GM18867 (cell line): ENCODE measurements at regions not wholly inside any gene's neighbourhood (a gene's known extent, or its start where the extent isn't known, plus 50 kb on each side); places are given as distances from the start of the nearest gene placed in this dataset.

Experiments
- ATAC-seq: cut with Tn5 transposase; IDR thresholded peaks from one replicate; pipeline ENCODE4 v1.9.1; 2021; ENCODE audit warnings: mild to moderate bottlenecking, moderate library complexity; ENCODE audit not compliant: unreplicated experiment

DNA sequence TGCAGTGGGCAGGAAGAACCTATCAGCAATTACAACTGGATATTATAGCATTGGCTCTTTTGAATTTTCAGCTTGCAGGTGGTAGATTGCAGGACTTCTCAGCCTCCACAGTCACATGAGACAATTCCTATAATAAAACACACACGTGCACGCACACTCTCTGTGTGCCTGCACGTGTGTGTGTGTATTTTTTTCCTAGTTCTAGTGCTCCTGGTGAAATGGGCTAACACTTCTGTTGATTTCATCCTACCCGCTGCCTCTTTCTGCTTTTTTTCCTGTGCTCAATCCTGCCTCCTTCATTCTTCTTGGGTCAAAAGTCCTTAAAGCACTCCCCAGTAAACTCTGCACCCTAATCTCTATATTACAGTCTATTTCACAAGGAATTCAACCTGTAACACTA lies 320.1 kb downstream of the OSTF1 start:
- no peak for ATAC-seq

- no peak for ATAC-seq
Measured at GRCh38 chr9:75410405-75410804, 322.1 kb downstream of the OSTF1 start.

GRCh38 chr9:75414371-75415160 lies 326.3 kb downstream of the OSTF1 start:
- ATAC-seq: no peak

DNA sequence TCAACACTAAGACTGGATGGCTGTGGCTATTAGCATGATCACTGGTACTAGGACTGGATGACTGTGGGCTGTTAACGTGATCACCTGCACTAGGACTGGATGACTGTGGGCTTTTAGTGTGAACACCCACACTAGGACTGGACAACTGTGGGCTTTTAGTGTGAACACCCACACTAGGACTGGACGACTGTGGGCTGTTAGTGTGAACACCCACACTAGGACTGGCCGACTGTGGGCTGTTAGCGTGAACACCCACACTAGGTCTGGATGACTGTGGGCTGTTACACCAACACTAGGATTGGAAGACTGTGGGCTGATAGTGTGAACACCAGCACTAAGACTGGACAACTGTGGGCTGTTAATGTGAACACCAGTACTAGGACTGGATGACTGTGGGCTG lies 329.2 kb downstream of the OSTF1 start:
- no peak for ATAC-seq

GRCh38 chr9:75418518-75418917 lies 330.2 kb downstream of the OSTF1 start:
- ATAC-seq: peak; percentile 68

GRCh38 chr9:75422944-75423522 lies 334.7 kb downstream of the OSTF1 start:
- ATAC-seq: peak; percentile 80

GRCh38 chr9:75429531-75430475 lies 341.5 kb downstream of the OSTF1 start:
- ATAC-seq: no peak

GRCh38 chr9:75431375-75431774 lies 343.1 kb downstream of the OSTF1 start:
- no peak for ATAC-seq

DNA sequence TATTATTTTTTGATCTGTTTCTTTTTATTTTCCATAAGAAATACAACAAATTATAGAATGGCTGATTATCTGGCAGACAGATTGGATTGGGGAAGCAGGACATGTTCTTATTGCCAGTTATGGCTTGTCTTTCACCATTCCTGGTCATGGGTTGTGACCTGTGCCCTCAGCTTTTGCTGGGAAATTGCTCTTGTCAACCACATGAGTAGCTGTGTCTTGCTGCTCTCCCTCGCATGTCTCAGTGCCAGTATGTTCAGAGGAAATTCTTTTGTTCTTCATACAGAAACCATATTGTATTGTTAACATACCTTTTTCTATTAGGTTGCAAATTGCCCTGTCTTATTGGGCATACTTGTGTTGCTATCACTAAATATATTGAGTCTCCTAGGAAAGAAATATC lies 344.1 kb downstream of the OSTF1 start:
- no peak for ATAC-seq

DNA sequence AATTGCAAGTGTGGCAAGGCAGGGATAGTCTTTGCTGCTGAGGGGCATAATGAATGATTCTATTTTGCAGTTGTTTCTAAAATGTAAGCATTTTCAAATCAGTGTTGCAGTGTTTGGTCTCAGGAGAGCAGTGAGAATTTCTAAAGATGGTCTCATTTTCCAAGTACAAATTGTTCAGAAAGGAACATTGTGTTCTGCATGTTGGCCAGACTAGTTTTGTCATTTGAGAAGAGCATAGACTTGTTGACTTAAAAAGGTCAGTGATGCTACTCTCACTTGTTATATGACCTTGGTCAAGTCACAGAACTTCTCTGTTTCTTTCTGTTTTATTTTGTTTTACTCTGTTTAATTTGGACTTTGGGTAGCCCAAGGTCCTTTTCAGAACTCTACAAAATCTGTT lies 344.6 kb downstream of the OSTF1 start:
- ATAC-seq: no peak

GRCh38 chr9:75438716-75439115 lies 350.4 kb downstream of the OSTF1 start:
- peak; percentile 78 for ATAC-seq

GRCh38 chr9:75440914-75441313 lies 352.6 kb downstream of the OSTF1 start:
- ATAC-seq: no peak

DNA sequence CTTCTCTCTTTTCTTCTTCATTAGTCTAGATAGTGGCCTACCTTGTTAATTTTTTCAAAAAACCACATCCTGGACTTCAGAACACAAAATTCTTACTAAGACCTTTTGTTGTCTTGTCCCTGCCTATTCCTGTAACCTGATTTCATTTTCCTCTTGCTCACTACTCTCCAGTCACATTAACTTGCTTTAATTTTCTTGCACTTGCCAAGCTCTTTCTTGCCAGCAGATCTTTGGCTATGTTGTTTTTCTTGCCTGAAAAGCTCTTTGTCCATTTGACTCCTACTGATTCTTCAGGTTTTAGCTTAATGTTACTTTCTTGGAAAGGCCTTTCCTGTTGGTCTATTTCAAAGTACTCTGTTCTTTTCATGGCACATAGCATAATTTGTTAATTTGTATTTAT lies 356.8 kb downstream of the OSTF1 start:
- ATAC-seq: no peak

DNA sequence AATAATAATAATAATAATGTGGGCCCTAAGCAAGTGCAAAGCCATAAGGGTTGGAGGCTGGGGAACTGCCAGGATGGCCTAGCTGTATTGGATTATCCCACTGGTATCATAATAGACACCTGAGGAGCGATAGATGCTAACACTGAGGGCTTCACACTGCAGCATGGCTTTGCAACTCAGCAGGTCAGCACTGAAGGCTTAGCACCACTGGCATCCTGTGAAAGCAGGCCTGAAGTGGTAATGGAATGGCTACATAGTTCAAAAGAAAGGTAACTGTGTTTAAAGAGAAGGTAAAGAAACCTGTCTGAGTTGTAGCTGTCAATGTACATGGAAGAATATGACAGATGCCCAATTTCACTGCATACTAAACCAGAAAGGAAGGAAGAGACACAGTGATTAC lies 359.0 kb downstream of the OSTF1 start:
- no peak for ATAC-seq

- ATAC-seq: no peak
Measured at GRCh38 chr9:75448281-75448680, 360.0 kb downstream of the OSTF1 start.

- ATAC-seq: no peak
Measured at GRCh38 chr9:75448955-75449354, 360.6 kb downstream of the OSTF1 start.

DNA sequence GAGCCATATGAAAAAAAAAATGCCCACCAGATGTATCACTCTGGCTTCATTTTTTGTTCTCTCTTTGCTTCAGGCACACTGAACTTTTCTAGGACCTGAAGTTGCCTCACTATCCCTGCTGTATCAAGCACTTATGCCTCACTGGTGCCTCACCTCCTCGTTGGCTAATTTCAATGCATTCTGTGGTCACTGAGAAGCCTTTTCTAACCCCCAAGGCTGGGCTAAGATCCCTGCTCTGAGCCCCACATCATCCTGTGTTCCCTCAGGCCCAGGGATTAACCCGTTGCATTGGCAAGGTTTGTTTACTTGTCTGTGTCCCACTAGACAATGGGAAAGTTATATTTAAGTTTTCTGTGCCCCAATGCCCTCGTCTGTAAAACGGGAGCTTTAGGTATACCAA lies 362.7 kb downstream of the OSTF1 start:
- ATAC-seq: no peak

DNA sequence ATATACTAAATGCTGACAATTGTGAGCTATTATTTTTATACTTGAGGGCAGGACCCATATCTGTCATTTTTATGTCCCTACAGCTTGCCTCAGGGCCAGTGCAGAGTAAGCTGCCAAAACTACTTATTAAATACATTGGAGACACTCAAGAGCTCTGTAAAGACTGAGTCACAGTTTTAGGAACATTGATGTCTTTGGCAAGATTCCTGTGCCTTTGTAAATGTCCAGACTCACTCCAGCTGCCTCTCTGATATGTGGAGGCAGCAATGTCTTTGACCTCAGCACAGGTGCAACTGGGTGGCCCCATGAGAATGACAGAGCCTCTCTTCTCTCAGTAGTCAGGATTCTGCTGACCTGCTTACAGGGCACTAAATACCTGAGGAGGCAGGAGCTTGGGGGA lies 363.2 kb downstream of the OSTF1 start:
- no peak for ATAC-seq

DNA sequence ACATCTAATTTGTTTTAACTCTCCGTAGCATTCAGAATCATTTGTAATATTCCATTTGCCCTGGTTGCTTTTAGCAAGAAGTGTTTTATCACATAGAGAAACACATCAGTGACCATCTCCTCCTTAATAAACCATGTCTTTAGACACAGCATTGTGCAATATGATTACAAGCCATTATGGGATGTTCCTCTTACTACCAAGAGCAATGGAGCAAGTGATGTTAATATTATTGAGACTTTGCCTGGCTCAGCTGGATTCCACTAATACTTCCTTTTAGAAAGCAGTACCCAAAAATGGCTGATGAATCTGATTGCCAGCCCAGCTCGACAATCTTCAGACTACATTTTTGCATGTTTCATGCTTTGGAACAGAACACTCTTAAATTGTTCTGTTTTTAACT lies 364.2 kb downstream of the OSTF1 start:
- ATAC-seq: no peak

DNA sequence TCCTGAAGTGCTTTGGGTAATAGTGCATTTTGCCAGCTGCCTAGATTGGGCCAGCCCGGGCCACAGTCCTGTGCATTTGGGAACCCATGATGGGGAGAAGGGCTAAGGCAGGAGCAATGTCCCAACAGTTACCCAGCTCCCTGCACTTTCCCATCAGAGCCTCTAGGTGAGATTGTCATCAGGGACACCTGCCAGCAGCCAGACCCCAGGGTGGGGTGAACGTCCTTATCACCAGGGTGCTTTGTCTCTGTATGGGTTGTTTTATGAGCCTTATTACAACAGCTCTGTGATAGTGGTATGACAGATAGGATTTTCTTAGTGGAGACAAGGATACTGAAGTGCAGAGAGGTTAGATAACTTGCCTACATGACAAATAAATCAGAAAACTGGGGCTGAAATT lies 365.7 kb downstream of the OSTF1 start:
- no peak for ATAC-seq

- no peak for ATAC-seq
Measured at GRCh38 chr9:75454891-75455290, 366.6 kb downstream of the OSTF1 start.
